Thoracic aorta (tissue), 2 donors: ENCODE measurements at regions not wholly inside any gene's neighbourhood (a gene's known extent, or its start where the extent isn't known, plus 50 kb on each side); places are given as distances from the start of the nearest gene placed in this dataset.

ENCODE experiments used
- ATAC-seq: fragments of 150-250 bp; one replicate; pipeline ENCODE4 v1.8.0; 2017; ENCODE audit warnings: low read depth; ENCODE audit not compliant: insufficient number of reproducible peaks, low FRiP score
- DNase-seq: peaks from one replicate; pipeline ENCODE4 v3.0.0-alpha.2; 2020; ENCODE audit warnings: low spot score
- H3K27ac ChIP-seq, 2 donors: fragments of 200-600 bp; sonication (generic); 1 replicate in 1 of 2; 2 replicates in 1 of 2; pipeline ENCODE4 v1.5.1; 2016; ENCODE audit warnings: mild to moderate bottlenecking in 2 of 2, moderate library complexity in 2 of 2
- H3K27me3 ChIP-seq: fragments of 200-600 bp; sonication (generic); replicated peaks from 2 replicates; pipeline ENCODE4 v1.6.0; 2016; ENCODE audit warnings: mild to moderate bottlenecking; ENCODE audit not compliant: insufficient read depth
- H3K36me3 ChIP-seq: fragments of 200-600 bp; sonication (generic); one replicate; pipeline ENCODE4 v1.5.1; 2016
- H3K4me1 ChIP-seq, 2 donors: fragments of 200-600 bp; sonication (generic); 1 replicate in 1 of 2; 2 replicates in 1 of 2; pipeline versions ENCODE4 v1.5.1 to v1.6.0; 2016; ENCODE audit warnings: low read depth in 2 of 2, mild to moderate bottlenecking in 1 of 2; ENCODE audit not compliant: control insufficient read depth in 1 of 2
- H3K4me3 ChIP-seq: fragments of 200-600 bp; sonication (generic); 2 replicates; pipeline ENCODE4 v1.5.1; 2016; ENCODE audit warnings: mild to moderate bottlenecking
- H3K9me3 ChIP-seq: fragments of 200-600 bp; sonication (generic); 2 replicates; pipeline ENCODE4 v1.5.1; 2016
- TF ChIP-seq, protein P1 (sequence below): fragments of 200-600 bp; sonication (generic); IDR thresholded peaks from one replicate; pipeline ENCODE4 v1.5.1; 2019; ENCODE audit warnings: antibody characterized with exemption

DNA sequence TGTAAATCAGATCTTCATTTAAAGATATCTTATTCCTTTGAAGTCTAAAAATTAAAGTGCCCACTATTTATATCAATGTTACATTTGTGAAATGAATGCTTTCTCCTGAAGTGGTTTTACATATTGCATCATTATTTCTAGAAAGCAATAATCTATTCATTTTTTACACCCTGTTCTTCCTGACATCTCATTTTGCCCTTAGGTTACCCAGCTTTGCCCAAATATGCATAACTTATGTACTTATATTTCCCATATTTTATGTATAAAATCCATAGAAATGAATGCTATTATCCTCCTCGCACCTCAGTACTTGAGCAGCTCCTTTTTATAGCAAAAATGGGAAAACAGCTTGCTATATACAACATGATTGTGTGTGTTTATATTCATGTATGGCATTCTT, 396.5 kb upstream of the DSEL start:
- H3K27ac ChIP-seq = no peak overlapping the region
- no peaks in the 10 kb centered on the region for H3K27me3 ChIP-seq
- TF ChIP-seq, protein P1, sequence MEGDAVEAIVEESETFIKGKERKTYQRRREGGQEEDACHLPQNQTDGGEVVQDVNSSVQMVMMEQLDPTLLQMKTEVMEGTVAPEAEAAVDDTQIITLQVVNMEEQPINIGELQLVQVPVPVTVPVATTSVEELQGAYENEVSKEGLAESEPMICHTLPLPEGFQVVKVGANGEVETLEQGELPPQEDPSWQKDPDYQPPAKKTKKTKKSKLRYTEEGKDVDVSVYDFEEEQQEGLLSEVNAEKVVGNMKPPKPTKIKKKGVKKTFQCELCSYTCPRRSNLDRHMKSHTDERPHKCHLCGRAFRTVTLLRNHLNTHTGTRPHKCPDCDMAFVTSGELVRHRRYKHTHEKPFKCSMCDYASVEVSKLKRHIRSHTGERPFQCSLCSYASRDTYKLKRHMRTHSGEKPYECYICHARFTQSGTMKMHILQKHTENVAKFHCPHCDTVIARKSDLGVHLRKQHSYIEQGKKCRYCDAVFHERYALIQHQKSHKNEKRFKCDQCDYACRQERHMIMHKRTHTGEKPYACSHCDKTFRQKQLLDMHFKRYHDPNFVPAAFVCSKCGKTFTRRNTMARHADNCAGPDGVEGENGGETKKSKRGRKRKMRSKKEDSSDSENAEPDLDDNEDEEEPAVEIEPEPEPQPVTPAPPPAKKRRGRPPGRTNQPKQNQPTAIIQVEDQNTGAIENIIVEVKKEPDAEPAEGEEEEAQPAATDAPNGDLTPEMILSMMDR = no peak
- H3K4me3 ChIP-seq = no peak overlapping the region
- no peaks in the 10 kb centered on the region for H3K4me1 ChIP-seq
- no peak for ATAC-seq
- H3K36me3 ChIP-seq = no peaks in the 10 kb centered on the region
- no peaks in the 10 kb centered on the region for H3K9me3 ChIP-seq
- no peak for DNase-seq

GRCh38 chr18:67901573-67901972, 385.1 kb upstream of the DSEL start:
- Histone ChIP-seq H3K27ac (no peak overlapping the region), H3K9me3 (no peaks in the 10 kb centered on the region), H3K4me3 (no peak overlapping the region), H3K27me3 (no peaks in the 10 kb centered on the region), H3K36me3 (no peaks in the 10 kb centered on the region), H3K4me1 (peaks cover 0 to 7% of the 10 kb centered on the region in 2 donors)
- DNase-seq = no peak
- TF ChIP-seq, protein P1 = no peak
- no peak for ATAC-seq

- no peak overlapping the region for H3K4me3 ChIP-seq
- H3K27ac ChIP-seq = no peak overlapping the region
- no peak for DNase-seq
- H3K36me3 ChIP-seq = no peaks in the 10 kb centered on the region
- no peaks in the 10 kb centered on the region for H3K9me3 ChIP-seq
- H3K4me1 ChIP-seq = peaks cover 0 to 7% of the 10 kb centered on the region in 2 donors
- TF ChIP-seq, protein P1 = no peak
- ATAC-seq = no peak
- no peaks in the 10 kb centered on the region for H3K27me3 ChIP-seq
These were observed 379.9 kb upstream of the DSEL start for GRCh38 chr18:67896451-67896850.

DNA sequence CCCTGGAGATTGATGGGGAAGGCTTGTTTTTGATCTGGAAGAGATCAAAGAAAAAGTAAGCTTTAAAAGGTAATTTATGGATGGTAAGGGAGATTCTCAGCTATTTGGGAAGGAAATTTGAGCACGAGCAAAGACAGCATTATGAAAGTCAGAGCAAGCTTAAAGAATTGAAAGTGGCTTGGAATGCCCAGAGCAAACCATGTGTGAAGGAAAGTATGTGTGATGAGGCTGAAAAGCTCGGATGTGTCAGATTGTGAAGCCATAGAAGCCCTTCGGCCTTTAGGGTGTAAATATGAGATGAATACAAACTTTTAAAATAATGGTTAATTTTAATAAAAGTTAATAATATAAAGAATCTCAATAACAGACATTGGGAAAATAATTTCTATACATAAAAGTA, 377.4 kb upstream of the DSEL start:
- Histone ChIP-seq H3K27ac (no peak overlapping the region), H3K27me3 (no peaks in the 10 kb centered on the region)
- no peak for ATAC-seq

GRCh38 chr18:67876871-67877270, 360.4 kb upstream of the DSEL start:
- ATAC-seq (no peak), DNase-seq (no peak)
- Histone ChIP-seq H3K27me3 (no peaks in the 10 kb centered on the region), H3K36me3 (no peaks in the 10 kb centered on the region), H3K9me3 (no peaks in the 10 kb centered on the region), H3K4me1 (no peaks in the 10 kb centered on the region), H3K27ac (no peak overlapping the region), H3K4me3 (no peak overlapping the region)
- TF ChIP-seq, protein P1 = no peak

More for the DNA sequence above, 377.4 kb upstream of the DSEL start:
- TF ChIP-seq, protein P1 = no peak
- Histone ChIP-seq H3K36me3 (no peaks in the 10 kb centered on the region), H3K9me3 (no peaks in the 10 kb centered on the region), H3K4me1 (peaks cover 0 to 7% of the 10 kb centered on the region in 2 donors), H3K4me3 (no peak overlapping the region)
- DNase-seq = no peak
